Pancreas (tissue), 10 donors: ENCODE measurements at regions not wholly inside any gene's neighbourhood (a gene's known extent, or its start where the extent isn't known, plus 50 kb on each side); places are given as distances from the start of the nearest gene placed in this dataset.

Experiments
- ATAC-seq, 4 donors: fragments of 200-7000 bp; cut with Tn5 transposase; one replicate each; pipeline versions ENCODE4 v1.8.0 to v1.9.1; 2020; ENCODE audit warnings: mild to moderate bottlenecking in 4 of 4, moderate library complexity in 4 of 4
- DNase-seq, 6 donors: peaks; one replicate each; pipeline ENCODE4 v3.0.0-alpha.2; 2020
- FAIRE-seq: peaks from 2 replicates; lab custom pipeline; 2012; peaks lifted over from hg19 to GRCh38; lab: Jason Lieb, UNC
- H3K27ac ChIP-seq, 4 donors: fragments of 200-600 bp; sonication (generic); 1 replicate in 3 of 4; 2 replicates in 1 of 4; pipeline versions ENCODE4 v1.5.0 to v1.8.0; 2020
- H3K27me3 ChIP-seq, 4 donors: fragments of 200-600 bp; one replicate each; pipeline ENCODE4 v1.8.0; 2021
- H3K36me3 ChIP-seq, 3 donors: fragments of 200-600 bp; sonication (generic) in 1 of 3; one replicate each; pipeline versions ENCODE4 v1.5.0 to v1.8.0; 2020 to 2021
- H3K4me1 ChIP-seq, 3 donors: fragments of 200-600 bp; one replicate each; pipeline ENCODE4 v1.8.0; 2021
- H3K4me3 ChIP-seq, 4 donors: fragments of 200-600 bp; sonication (generic) in 2 of 4; one replicate each; pipeline versions ENCODE4 v1.5.0 to v1.8.0; 2020 to 2021
- H3K9me3 ChIP-seq, 4 donors: fragments of 200-600 bp; one replicate each; pipeline ENCODE4 v1.8.0; 2021
- CTCF ChIP-seq, 4 donors: fragments of 200-600 bp; sonication (generic) in 3 of 4; IDR thresholded peaks; one replicate each; pipeline versions ENCODE4 v1.5.0 to v1.8.0; 2021; ENCODE audit warnings: antibody characterized with exemption in 4 of 4
- WGBS, 2 donors: extraction: QIAGEN DNeasy Blood & Tissue Kit; methylation state at CpG; one replicate each; pipeline ENCODE4 v1.1.7; 2013; 5-methylcytosine and 5-hydroxymethylcytosine counted together
- intact Hi-C, 3 donors: fragments of 100-400 bp; cut with DNase I; formaldehyde crosslinking; loops; one replicate each; pipeline versions ENCODE4 v1.11.1 to v1.14.2; 2022
- donor health status: healthy with polysubstance abuse.
- donor health status: DM: no; HTN: no; CAD: no; lungs with moderate emphysema.
- donor health status: DM: no; HTN: no; CAD: no.
- donor health status: control.
- donor health status: control.
- donor health status: Bipolar disorder and iron deficiency.
- donor health status: DM: yes; HTN: yes; CAD: no.
- donor health status: DM: no; HTN: no; CAD: no.
- donor health status: DM: no; HTN: no; CAD: no.
- donor health status: DM: yes; HTN: yes; CAD: no.

- H3K36me3 ChIP-seq = no peaks in the 10 kb centered on the region
- ATAC-seq (no peak), FAIRE-seq (no peak), DNase-seq (no peak)
- H3K9me3 ChIP-seq = no peaks in the 10 kb centered on the region
- 72 to 78% methylated on average over 6 of the region's 6 CpGs for WGBS, 2 donors
- H3K4me1 ChIP-seq = no peaks in the 10 kb centered on the region
- intact Hi-C loops = no loop called here
- no peak overlapping the region for H3K27ac ChIP-seq
- no peak for TF ChIP-seq CTCF (IDR thresholded peaks at IDR 0.05)
- H3K27me3 ChIP-seq = no peaks in the 10 kb centered on the region
- no peak overlapping the region for H3K4me3 ChIP-seq
Observed at GRCh38 chr5:17070647-17071046, 134.6 kb upstream of the MYO10 start.

GRCh38 chr5:17075236-17075635, 139.1 kb upstream of the MYO10 start:
- no peak for FAIRE-seq
- no peaks in the 10 kb centered on the region for H3K4me1 ChIP-seq
- no peaks in the 10 kb centered on the region for H3K36me3 ChIP-seq
- ATAC-seq = no peak
- no peak overlapping the region for H3K27ac ChIP-seq
- no peak for DNase-seq
- intact Hi-C loops = no loop called here
- no peaks in the 10 kb centered on the region for H3K27me3 ChIP-seq
- H3K4me3 ChIP-seq = no peak overlapping the region
- H3K9me3 ChIP-seq = no peaks in the 10 kb centered on the region
- 39 to 44% methylated on average over 4 of the region's 4 CpGs for WGBS, 2 donors
- TF ChIP-seq CTCF (IDR thresholded peaks at IDR 0.05) = no peak

- 90 to 97% methylated on average over 2 of the region's 2 CpGs for WGBS, 2 donors
- Histone ChIP-seq H3K27ac (no peak overlapping the region), H3K36me3 (no peaks in the 10 kb centered on the region), H3K9me3 (no peaks in the 10 kb centered on the region), H3K4me1 (no peaks in the 10 kb centered on the region), H3K4me3 (no peak overlapping the region), H3K27me3 (no peaks in the 10 kb centered on the region)
- FAIRE-seq (no peak), DNase-seq (no peak), ATAC-seq (no peak)
- intact Hi-C loops = no loop called here
- TF ChIP-seq CTCF (IDR thresholded peaks at IDR 0.05) = no peak
Observed at GRCh38 chr5:17076272-17076671, 140.2 kb upstream of the MYO10 start.

GRCh38 chr5:17077440-17078233, 139.8 kb upstream of the BASP1 start:
- Histone ChIP-seq H3K36me3 (no peaks in the 10 kb centered on the region), H3K27me3 (no peaks in the 10 kb centered on the region), H3K4me3 (no peak overlapping the region), H3K9me3 (no peaks in the 10 kb centered on the region), H3K4me1 (no peaks in the 10 kb centered on the region), H3K27ac (no peak overlapping the region)
- FAIRE-seq (no peak), ATAC-seq (no peak), DNase-seq (no peak)
- TF ChIP-seq CTCF (IDR thresholded peaks at IDR 0.05) = no peak
- 81 to 84% methylated on average over 11 of the region's 11 CpGs for WGBS, 2 donors
- intact Hi-C loops = no loop called here

GRCh38 chr5:17079562-17079961, 137.9 kb upstream of the BASP1 start:
- Histone ChIP-seq H3K4me3 (no peak overlapping the region), H3K36me3 (no peaks in the 10 kb centered on the region), H3K27ac (no peak overlapping the region), H3K27me3 (no peaks in the 10 kb centered on the region), H3K9me3 (no peaks in the 10 kb centered on the region), H3K4me1 (no peaks in the 10 kb centered on the region)
- TF ChIP-seq CTCF (IDR thresholded peaks at IDR 0.05) = no peak
- DNase-seq (no peak), ATAC-seq (no peak), FAIRE-seq (no peak)
- intact Hi-C loops = no loop called here
- WGBS, 2 donors = 74 to 81% methylated on average over 7 of the region's 7 CpGs
